ENCODE measurements at regions not wholly inside any gene's neighbourhood (a gene's known extent, or its start where the extent isn't known, plus 50 kb on each side); places are given as distances from the start of the nearest gene placed in this dataset.

GRCh38 chr2:2866459-2866858 is 511.2 kb downstream of the EIPR1 start:
- H3K27ac ChIP-seq: no peak overlapping the region

GRCh38 chr2:2862386-2862785 is 515.2 kb downstream of the EIPR1 start:
- no peak overlapping the region for H3K4me3 ChIP-seq

More at GRCh38 chr2:2866459-2866858, 511.2 kb downstream of the EIPR1 start:
- no peak overlapping the region for H3K4me3 ChIP-seq

GRCh38 chr2:2861666-2862240 is 515.9 kb downstream of the EIPR1 start:
- Histone ChIP-seq H3K4me3 (no peak overlapping the region), H3K27ac (no peak overlapping the region)

More at GRCh38 chr2:2862386-2862785, 515.2 kb downstream of the EIPR1 start:
- no peak overlapping the region for H3K27ac ChIP-seq

- Histone ChIP-seq H3K4me3 (no peak overlapping the region), H3K27ac (no peak overlapping the region)
These were observed 516.9 kb downstream of the EIPR1 start for GRCh38 chr2:2860589-2861300.

- Histone ChIP-seq H3K27ac (no peak overlapping the region), H3K4me3 (no peak overlapping the region)
These were observed 517.9 kb downstream of the EIPR1 start for GRCh38 chr2:2859732-2860131.

GRCh38 chr2:2859164-2859563 is 518.5 kb downstream of the EIPR1 start:
- no peak overlapping the region for H3K4me3 ChIP-seq
- H3K27ac ChIP-seq: no peak overlapping the region

GRCh38 chr2:2856723-2857415 is 520.7 kb downstream of the EIPR1 start:
- H3K27ac ChIP-seq: no peak overlapping the region
- no peak overlapping the region for H3K4me3 ChIP-seq

- Histone ChIP-seq H3K27ac (no peak overlapping the region), H3K4me3 (no peak overlapping the region)
These were observed 522.3 kb downstream of the EIPR1 start for GRCh38 chr2:2855297-2855696.

- Histone ChIP-seq H3K27ac (no peak overlapping the region), H3K4me3 (no peak overlapping the region)
These were observed 522.3 kb upstream of the MYT1L start for GRCh38 chr2:2853346-2853745.

GRCh38 chr2:2851806-2852777 is 521.0 kb upstream of the MYT1L start:
- no peak overlapping the region for H3K27ac ChIP-seq
- H3K4me3 ChIP-seq: no peak overlapping the region

GRCh38 chr2:2851316-2851715 is 520.2 kb upstream of the MYT1L start:
- H3K4me3 ChIP-seq: no peak overlapping the region
- no peak overlapping the region for H3K27ac ChIP-seq

- no peak overlapping the region for H3K27ac ChIP-seq
- no peak overlapping the region for H3K4me3 ChIP-seq
These were observed 519.8 kb upstream of the MYT1L start for GRCh38 chr2:2850859-2851258.

GRCh38 chr2:2850218-2850755 is 519.2 kb upstream of the MYT1L start:
- H3K4me3 ChIP-seq: no peak overlapping the region
- H3K27ac ChIP-seq: no peak overlapping the region

- Histone ChIP-seq H3K4me3 (no peak overlapping the region), H3K27ac (no peak overlapping the region)
These were observed 518.6 kb upstream of the MYT1L start for GRCh38 chr2:2849464-2850217.

- H3K27ac ChIP-seq: no peak overlapping the region
- H3K4me3 ChIP-seq: no peak overlapping the region
These were observed 517.7 kb upstream of the MYT1L start for GRCh38 chr2:2848621-2849333.

- Histone ChIP-seq H3K27ac (no peak overlapping the region), H3K4me3 (no peak overlapping the region)
These were observed 517.1 kb upstream of the MYT1L start for GRCh38 chr2:2848198-2848597.

- no peak overlapping the region for H3K4me3 ChIP-seq
- no peak overlapping the region for H3K27ac ChIP-seq
These were observed 516.2 kb upstream of the MYT1L start for GRCh38 chr2:2847209-2847676.

Measured in skin epidermis (tissue), 12 donors.